ENCODE measurements at regions not wholly inside any gene's neighbourhood (a gene's known extent, or its start where the extent isn't known, plus 50 kb on each side); places are given as distances from the start of the nearest gene placed in this dataset.

GRCh38 chr2:2892378-2892777, 485.2 kb downstream of the EIPR1 start:
- no peaks in the 10 kb centered on the region for H3K4me1 ChIP-seq
- no peaks in the 10 kb centered on the region for H3K36me3 ChIP-seq
- no peak overlapping the region for H3K27ac ChIP-seq
- H3K4me3 ChIP-seq, result no peak overlapping the region
- TF ChIP-seq EP300 (IDR thresholded peaks at IDR 0.05; ENCODE audit: low read depth), result no peak
- no peak for TF ChIP-seq POLR2AphosphoS5 (IDR thresholded peaks at IDR 0.05)
- no peak for TF ChIP-seq CTCF (IDR thresholded peaks at IDR 0.05)
- no peak for TF ChIP-seq POLR2A (IDR thresholded peaks at IDR 0.05)
- in situ Hi-C loops (cut with MboI; ENCODE audit: low pct_ligation_motif_present in 1 of 4, low pct_unique_long_range_greater_than_20kb in 1 of 4, low sequenced_read_pairs in 3 of 4), result no loop called here
- intact Hi-C loops (cut with DNase I; ENCODE audit: low total_unique reads), result no loop called here
- WGBS, 2 donors (ENCODE audit: low coverage in 1 of 2), result 65 to 87% methylated on average over 9 to 10 of the region's 10 CpGs
- no peaks in the 10 kb centered on the region for H3K9me3 ChIP-seq
- no peak for DNase-seq
- H3K27me3 ChIP-seq, result no peaks in the 10 kb centered on the region

GRCh38 chr2:2890901-2891300, 486.7 kb downstream of the EIPR1 start:
- 67 to 76% methylated on average over 6 of the region's 6 CpGs for WGBS, 2 donors (ENCODE audit: low coverage in 1 of 2)

GRCh38 chr2:2890246-2890645, 487.4 kb downstream of the EIPR1 start:
- no peaks in the 10 kb centered on the region for H3K27me3 ChIP-seq
- in situ Hi-C loops (cut with MboI; ENCODE audit: low pct_ligation_motif_present in 1 of 4, low pct_unique_long_range_greater_than_20kb in 1 of 4, low sequenced_read_pairs in 3 of 4), result no loop called here
- TF ChIP-seq CTCF (IDR thresholded peaks at IDR 0.05) (no peak), POLR2A (IDR thresholded peaks at IDR 0.05) (no peak), EP300 (IDR thresholded peaks at IDR 0.05; ENCODE audit: low read depth) (no peak), POLR2AphosphoS5 (IDR thresholded peaks at IDR 0.05) (no peak)
- no peak overlapping the region for H3K4me3 ChIP-seq
- H3K9me3 ChIP-seq, result no peaks in the 10 kb centered on the region
- no peak overlapping the region for H3K27ac ChIP-seq
- intact Hi-C loops (cut with DNase I; ENCODE audit: low total_unique reads), result no loop called here
- no peaks in the 10 kb centered on the region for H3K4me1 ChIP-seq
- 87 to 93% methylated on average over 6 to 11 of the region's 11 CpGs for WGBS, 2 donors (ENCODE audit: low coverage in 1 of 2)
- H3K36me3 ChIP-seq, result no peaks in the 10 kb centered on the region
- no peak for DNase-seq

More at GRCh38 chr2:2890901-2891300, 486.7 kb downstream of the EIPR1 start:
- H3K27ac ChIP-seq, result no peak overlapping the region
- H3K9me3 ChIP-seq, result no peaks in the 10 kb centered on the region
- H3K4me1 ChIP-seq, result no peaks in the 10 kb centered on the region
- in situ Hi-C loops (cut with MboI; ENCODE audit: low pct_ligation_motif_present in 1 of 4, low pct_unique_long_range_greater_than_20kb in 1 of 4, low sequenced_read_pairs in 3 of 4) (no loop called here), intact Hi-C loops (cut with DNase I; ENCODE audit: low total_unique reads) (no loop called here)
- no peak overlapping the region for H3K4me3 ChIP-seq
- H3K36me3 ChIP-seq, result no peaks in the 10 kb centered on the region
- TF ChIP-seq EP300 (IDR thresholded peaks at IDR 0.05; ENCODE audit: low read depth) (no peak), CTCF (IDR thresholded peaks at IDR 0.05) (no peak), POLR2A (IDR thresholded peaks at IDR 0.05) (no peak), POLR2AphosphoS5 (IDR thresholded peaks at IDR 0.05) (no peak)
- no peaks in the 10 kb centered on the region for H3K27me3 ChIP-seq
- DNase-seq, result no peak

- no peaks in the 10 kb centered on the region for H3K36me3 ChIP-seq
- H3K27me3 ChIP-seq, result no peaks in the 10 kb centered on the region
- in situ Hi-C loops (cut with MboI; ENCODE audit: low pct_ligation_motif_present in 1 of 4, low pct_unique_long_range_greater_than_20kb in 1 of 4, low sequenced_read_pairs in 3 of 4), result no loop called here
- WGBS, 2 donors (ENCODE audit: low coverage in 1 of 2), result 84 to 94% methylated on average over 3 to 17 of the region's 17 CpGs
- no peaks in the 10 kb centered on the region for H3K4me1 ChIP-seq
- H3K9me3 ChIP-seq, result no peaks in the 10 kb centered on the region
- TF ChIP-seq POLR2AphosphoS5 (IDR thresholded peaks at IDR 0.05) (no peak), CTCF (IDR thresholded peaks at IDR 0.05) (no peak), EP300 (IDR thresholded peaks at IDR 0.05; ENCODE audit: low read depth) (no peak), POLR2A (IDR thresholded peaks at IDR 0.05) (no peak)
- DNase-seq, result no peak
- no peak overlapping the region for H3K27ac ChIP-seq
- H3K4me3 ChIP-seq, result no peak overlapping the region
- intact Hi-C loops (cut with DNase I; ENCODE audit: low total_unique reads), result loop anchor here (5.0 kb wide), 1 partner anchor 637 kb away; no protein-coding TSS in a partner anchor
Measured at GRCh38 chr2:2889646-2890045, 488.0 kb downstream of the EIPR1 start.
